ENCODE measurements at regions not wholly inside any gene's neighbourhood (a gene's known extent, or its start where the extent isn't known, plus 50 kb on each side); places are given as distances from the start of the nearest gene placed in this dataset.

- TF ChIP-seq CTCF (IDR thresholded peaks at IDR 0.05; ENCODE audit: insufficient read depth, low read depth, low read length), result no peak
- TF ChIP-seq EZH2 (IDR thresholded peaks at IDR 0.05; ENCODE audit: insufficient read depth, low read length), result no peak
Observed at GRCh38 chr1:238458899-238459298, 568.2 kb upstream of the ZP4 start.

Data from astrocyte (in vitro differentiated cells and primary cell).